Tibial nerve (tissue), 4 donors: ENCODE measurements at regions not wholly inside any gene's neighbourhood (a gene's known extent, or its start where the extent isn't known, plus 50 kb on each side); places are given as distances from the start of the nearest gene placed in this dataset.

ENCODE experiments used
- EP300 ChIP-seq, 2 donors: sonication (generic); formaldehyde crosslinking; IDR thresholded peaks; one replicate each; pipeline ENCODE4 v1.6.1; 2017; ENCODE audit warnings: antibody characterized with exemption in 2 of 2, mild to moderate bottlenecking in 1 of 2
- POLR2A ChIP-seq, 2 donors: fragments of 450-650 bp; IDR thresholded peaks; one replicate each; pipeline ENCODE4 v1.6.1; 2017; ENCODE audit warnings: antibody characterized with exemption in 2 of 2, mild to moderate bottlenecking in 2 of 2, moderate library complexity in 2 of 2
- TF ChIP-seq, protein P1 (sequence below), 5 experiments: fragments of 200-600 bp in 3 of 5; fragments of 450-650 bp in 2 of 5; sonication (generic) in 3 of 5; IDR thresholded peaks; one replicate each; pipeline ENCODE4 v1.5.1; 2016 to 2019; ENCODE audit warnings: antibody characterized with exemption in 5 of 5, mild to moderate bottlenecking in 3 of 5, moderate library complexity in 2 of 5

DNA sequence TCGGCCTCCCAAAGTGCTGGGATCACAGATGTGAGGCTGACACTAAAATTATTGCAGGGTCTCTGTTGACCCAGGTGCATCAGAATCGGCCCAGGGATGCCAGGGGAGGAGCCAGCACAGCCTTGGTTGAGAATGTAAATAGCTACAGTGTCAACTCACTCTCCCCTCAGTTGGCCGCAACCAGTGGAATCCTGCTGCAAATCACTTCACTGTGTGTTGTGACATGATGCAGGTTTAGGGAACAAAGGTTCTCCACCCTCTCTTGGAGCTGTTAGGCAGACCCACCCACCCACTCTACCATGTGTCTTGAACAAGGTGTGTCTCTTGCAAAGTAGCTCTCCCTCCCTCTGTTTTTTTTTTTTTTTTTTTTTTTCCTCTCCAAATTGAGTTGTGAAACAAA lies 60.5 kb upstream of the SOD1 start:
- TF ChIP-seq, protein P1, sequence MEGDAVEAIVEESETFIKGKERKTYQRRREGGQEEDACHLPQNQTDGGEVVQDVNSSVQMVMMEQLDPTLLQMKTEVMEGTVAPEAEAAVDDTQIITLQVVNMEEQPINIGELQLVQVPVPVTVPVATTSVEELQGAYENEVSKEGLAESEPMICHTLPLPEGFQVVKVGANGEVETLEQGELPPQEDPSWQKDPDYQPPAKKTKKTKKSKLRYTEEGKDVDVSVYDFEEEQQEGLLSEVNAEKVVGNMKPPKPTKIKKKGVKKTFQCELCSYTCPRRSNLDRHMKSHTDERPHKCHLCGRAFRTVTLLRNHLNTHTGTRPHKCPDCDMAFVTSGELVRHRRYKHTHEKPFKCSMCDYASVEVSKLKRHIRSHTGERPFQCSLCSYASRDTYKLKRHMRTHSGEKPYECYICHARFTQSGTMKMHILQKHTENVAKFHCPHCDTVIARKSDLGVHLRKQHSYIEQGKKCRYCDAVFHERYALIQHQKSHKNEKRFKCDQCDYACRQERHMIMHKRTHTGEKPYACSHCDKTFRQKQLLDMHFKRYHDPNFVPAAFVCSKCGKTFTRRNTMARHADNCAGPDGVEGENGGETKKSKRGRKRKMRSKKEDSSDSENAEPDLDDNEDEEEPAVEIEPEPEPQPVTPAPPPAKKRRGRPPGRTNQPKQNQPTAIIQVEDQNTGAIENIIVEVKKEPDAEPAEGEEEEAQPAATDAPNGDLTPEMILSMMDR (IDR thresholded peaks at IDR 0.05) = no peak
- no peak for TF ChIP-seq POLR2A (IDR thresholded peaks at IDR 0.05)
- TF ChIP-seq EP300 (IDR thresholded peaks at IDR 0.05) = no peak
